ENCODE measurements at regions not wholly inside any gene's neighbourhood (a gene's known extent, or its start where the extent isn't known, plus 50 kb on each side); places are given as distances from the start of the nearest gene placed in this dataset.

- no peak overlapping the region for H3K4me3 ChIP-seq
- H3K27me3 ChIP-seq = no peaks in the 10 kb centered on the region
- H3K4me1 ChIP-seq = no peaks in the 10 kb centered on the region
- ATAC-seq = no peak
- no peak for TF ChIP-seq CTCF (IDR thresholded peaks at IDR 0.05)
- H3K9me3 ChIP-seq = no peaks in the 10 kb centered on the region
- intact Hi-C loops (cut with DNase I) = no loop called here
- H3K27ac ChIP-seq = no peak overlapping the region
- DNase-seq = no peak
- no peaks in the 10 kb centered on the region for H3K36me3 ChIP-seq
Observed at GRCh38 chr1:198447468-198447867, 93.0 kb downstream of the ATP6V1G3 start.

GRCh38 chr1:198445872-198446271 is 94.6 kb downstream of the ATP6V1G3 start:
- no peak for TF ChIP-seq CTCF (IDR thresholded peaks at IDR 0.05)
- no peak for DNase-seq
- ATAC-seq = no peak
- intact Hi-C loops (cut with DNase I) = no loop called here
- Histone ChIP-seq H3K36me3 (no peaks in the 10 kb centered on the region), H3K27ac (no peak overlapping the region), H3K9me3 (no peaks in the 10 kb centered on the region), H3K4me3 (no peak overlapping the region), H3K27me3 (no peaks in the 10 kb centered on the region), H3K4me1 (no peaks in the 10 kb centered on the region)

- intact Hi-C loops (cut with DNase I) = no loop called here
- no peaks in the 10 kb centered on the region for H3K4me1 ChIP-seq
- no peak overlapping the region for H3K27ac ChIP-seq
- DNase-seq (no peak), ATAC-seq (peak; percentile 22)
- no peaks in the 10 kb centered on the region for H3K9me3 ChIP-seq
- H3K36me3 ChIP-seq = no peaks in the 10 kb centered on the region
- no peak overlapping the region for H3K4me3 ChIP-seq
- no peak for TF ChIP-seq CTCF (IDR thresholded peaks at IDR 0.05)
- no peaks in the 10 kb centered on the region for H3K27me3 ChIP-seq
Observed at GRCh38 chr1:198444792-198445191, 95.7 kb downstream of the ATP6V1G3 start.

- Histone ChIP-seq H3K27ac (no peak overlapping the region), H3K9me3 (no peaks in the 10 kb centered on the region), H3K4me1 (no peaks in the 10 kb centered on the region), H3K36me3 (no peaks in the 10 kb centered on the region), H3K4me3 (no peak overlapping the region), H3K27me3 (no peaks in the 10 kb centered on the region)
- no peak for DNase-seq
- ATAC-seq = peak; percentile 61
- intact Hi-C loops (cut with DNase I) = no loop called here
- no peak for TF ChIP-seq CTCF (IDR thresholded peaks at IDR 0.05)
Observed at GRCh38 chr1:198443365-198444233, 96.9 kb downstream of the ATP6V1G3 start.

GRCh38 chr1:198440842-198441241 is 99.6 kb downstream of the ATP6V1G3 start:
- intact Hi-C loops (cut with DNase I) = no loop called here
- Histone ChIP-seq H3K27me3 (no peaks in the 10 kb centered on the region), H3K4me3 (no peak overlapping the region), H3K27ac (no peak overlapping the region), H3K4me1 (no peaks in the 10 kb centered on the region), H3K9me3 (no peaks in the 10 kb centered on the region), H3K36me3 (no peaks in the 10 kb centered on the region)
- DNase-seq = no peak
- ATAC-seq = no peak
- TF ChIP-seq CTCF (IDR thresholded peaks at IDR 0.05) = no peak
